K562 (cell line): ENCODE measurements at regions not wholly inside any gene's neighbourhood (a gene's known extent, or its start where the extent isn't known, plus 50 kb on each side); places are given as distances from the start of the nearest gene placed in this dataset.

ENCODE experiments used
- ATAC-seq: fragments of 200-7000 bp; cut with Tn5 transposase; 3 replicates; pipeline ENCODE4 v1.9.1; 2020; ENCODE audit warnings: moderate library complexity
- BruUV-seq: library from RNA; stranded (reverse); fragments of 400-500 nt; replicated peaks from 2 replicates; lab custom pipeline; 2021; lab: Mats Ljungman, UMichigan
- CTCF ChIA-PET: fragments of 300-600 bp; formaldehyde crosslinking; extraction: SDS; loops from one replicate; lab custom pipeline; 2021; ENCODE audit warnings: low intra/inter-chr PET ratio; lab: Yijun Ruan, JAX
- POLR2A ChIA-PET: fragments of 300-600, 350-650 bp; sonication (Branson Sonifier 250); formaldehyde crosslinking; extraction: SDS; loops from one replicate; lab custom pipeline; 2021; ENCODE audit warnings: antibody characterized with exemption, inconsistent platforms; lab: Yijun Ruan, JAX
- DNase-seq, 4 experiments: peaks; one replicate each; pipeline versions ENCODE4 v3.0.0 to v3.0.0-alpha.2; 2011 to 2018; ENCODE audit warnings: low spot score in 3 of 4, mixed read lengths in 3 of 4; ENCODE audit errors: extremely low read depth in 1 of 4
- FAIRE-seq: peaks from 2 replicates; lab custom pipeline; 2011; peaks lifted over from hg19 to GRCh38; lab: Jason Lieb, UNC
- H2AFZ ChIP-seq: 2 replicates; pipeline ENCODE4 v1.6.0; 2011; ENCODE audit warnings: low read depth, low read length, control low read depth, inconsistent platforms
- H3K27ac ChIP-seq: fragments of 200-600 bp; 3 replicates; pipeline ENCODE4 v1.8.0; 2011; ENCODE audit warnings: low read depth, mild to moderate bottlenecking, control low read depth, inconsistent platforms, low read length, moderate library complexity, mixed read lengths; ENCODE audit errors: extremely low read depth
- H3K27me3 ChIP-seq, 2 experiments: fragments of 300-600 bp in 1 of 2; 2 replicates in 1 of 2; 3 replicates in 1 of 2; pipeline versions ENCODE4 v1.6.0 to v1.8.0; 2011; ENCODE audit warnings: inconsistent platforms in 2 of 2, low read length in 2 of 2, mild to moderate bottlenecking in 1 of 2, mixed read lengths in 1 of 2, moderate library complexity in 1 of 2; ENCODE audit not compliant: control insufficient read depth in 2 of 2, insufficient read depth in 2 of 2
- H3K36me3 ChIP-seq: fragments of 300-600 bp; 3 replicates; pipeline ENCODE4 v1.8.0; 2011; ENCODE audit warnings: mild to moderate bottlenecking, low read length, inconsistent platforms; ENCODE audit not compliant: control insufficient read depth, insufficient read depth
- H3K4me1 ChIP-seq, 2 experiments: fragments of 200-600 bp in 1 of 2; replicated peaks in 1 of 2; 2 replicates in 1 of 2; 3 replicates in 1 of 2; pipeline versions ENCODE4 v1.5.1 to v1.8.0; 2011; ENCODE audit warnings: inconsistent platforms in 2 of 2, low read length in 2 of 2, mild to moderate bottlenecking in 1 of 2, mixed read lengths in 1 of 2, moderate library complexity in 1 of 2; ENCODE audit not compliant: control insufficient read depth in 2 of 2, insufficient read depth in 2 of 2
- H3K4me2 ChIP-seq: 2 replicates; pipeline ENCODE4 v1.6.1; 2011; ENCODE audit warnings: low read length, control low read depth, inconsistent platforms, mixed read lengths; ENCODE audit not compliant: insufficient read depth
- H3K4me3 ChIP-seq: fragments of 200-600 bp; sonication (generic), shearing (Covaris generic); 2 replicates; pipeline ENCODE4 v1.5.1; 2016; ENCODE audit warnings: control low read depth, inconsistent platforms
- H3K79me2 ChIP-seq: fragments of 200-600 bp; 3 replicates; pipeline ENCODE4 v1.8.0; 2011; ENCODE audit warnings: low read length, inconsistent platforms; ENCODE audit not compliant: control insufficient read depth, insufficient read depth
- H3K9ac ChIP-seq, 2 experiments: 2 replicates each; pipeline versions ENCODE4 v1.6.0 to v1.6.1; 2011; ENCODE audit warnings: low read depth in 2 of 2, low read length in 2 of 2, control low read depth in 1 of 2, inconsistent platforms in 1 of 2, mild to moderate bottlenecking in 1 of 2, mixed read lengths in 1 of 2; ENCODE audit not compliant: insufficient read depth in 1 of 2
- H3K9me1 ChIP-seq: one replicate; pipeline ENCODE4 v1.6.0; 2011; ENCODE audit warnings: inconsistent platforms, mild to moderate bottlenecking, low read length, moderate library complexity; ENCODE audit not compliant: control insufficient read depth, insufficient read depth
- H3K9me3 ChIP-seq: replicated peaks from 2 replicates; pipeline ENCODE4 v1.5.1; 2011; ENCODE audit warnings: low read depth, low read length, inconsistent platforms; ENCODE audit not compliant: control insufficient read depth, insufficient read depth
- H4K20me1 ChIP-seq: replicated peaks from 2 replicates; pipeline ENCODE4 v1.6.1; 2011; ENCODE audit warnings: low read length, inconsistent platforms, mixed read lengths; ENCODE audit not compliant: control insufficient read depth, insufficient read depth
- ATF2 ChIP-seq: sonication (generic); formaldehyde crosslinking; IDR thresholded peaks from 2 replicates; pipeline ENCODE4 v1.8.1; 2022; ENCODE audit warnings: missing genetic modification reagents
- ATF6 ChIP-seq: sonication (generic); formaldehyde crosslinking; IDR thresholded peaks from 2 replicates; pipeline ENCODE4 v1.4.0; 2020; ENCODE audit warnings: mild to moderate bottlenecking, missing genetic modification reagents
- ETV6 ChIP-seq, 3 experiments: fragments of 150-350 bp in 1 of 3; sonication (generic) in 1 of 3; formaldehyde crosslinking in 1 of 3; IDR thresholded peaks; 2 replicates each; pipeline versions ENCODE4 v1.6.1 to v1.8.0; 2014 to 2022; ENCODE audit warnings: borderline replicate concordance in 2 of 3, low read depth in 2 of 3, antibody characterized with exemption in 1 of 3, low read length in 1 of 3, mild to moderate bottlenecking in 1 of 3, missing genetic modification reagents in 1 of 3
- JUNB ChIP-seq: fragments of 450-650 bp; formaldehyde crosslinking; conservative IDR thresholded peaks from 2 replicates; pipeline ENCODE4 v1.4.0; 2020; ENCODE audit warnings: mild to moderate bottlenecking
- NCOA2 ChIP-seq, 2 experiments: fragments of 450-650 bp; IDR thresholded peaks; 2 replicates each; pipeline ENCODE4 v1.6.1; 2018; ENCODE audit warnings: mild to moderate bottlenecking in 2 of 2, moderate library complexity in 1 of 2; ENCODE audit not compliant: partially characterized antibody in 2 of 2
- NCOR1 ChIP-seq: fragments of 450-650 bp; IDR thresholded peaks from 2 replicates; pipeline ENCODE4 v1.6.1; 2016; ENCODE audit warnings: mild to moderate bottlenecking, moderate library complexity
- NR0B1 ChIP-seq: fragments of 450-650 bp; IDR thresholded peaks from one replicate; pipeline ENCODE4 v1.6.1; 2018; ENCODE audit warnings: mild to moderate bottlenecking, moderate library complexity; ENCODE audit not compliant: partially characterized antibody
- POLR3A ChIP-seq: IDR thresholded peaks from 2 replicates; pipeline ENCODE4 v1.6.1; 2011; ENCODE audit warnings: borderline replicate concordance, mild to moderate bottlenecking, moderate library complexity; ENCODE audit not compliant: insufficient read length, insufficient read depth; ENCODE audit errors: extremely low read depth
- POLR3G ChIP-seq: IDR thresholded peaks from 2 replicates; pipeline ENCODE4 v1.6.1; 2011; ENCODE audit not compliant: insufficient read length, insufficient replicate concordance; ENCODE audit errors: extremely low read depth
- SNRNP70 ChIP-seq: fragments of 200-400 bp; formaldehyde crosslinking; optimal IDR thresholded peaks from 2 replicates; pipeline ENCODE3; 2017; ENCODE audit warnings: low read depth, low read length
- UBTF ChIP-seq, 2 experiments: IDR thresholded peaks; 2 replicates each; pipeline ENCODE4 v1.6.1; 2012; ENCODE audit warnings: improper control_type of control experiment in 2 of 2, low read depth in 2 of 2, low read length in 2 of 2, borderline replicate concordance in 1 of 2
- ZNF717 ChIP-seq: fragments of 250-450 bp; sonication (Bioruptor Pico); IDR thresholded peaks from 2 replicates; pipeline ENCODE4 v1.5.0; 2021
- WGBS: fragments of 100-300 bp; shearing (Covaris generic); methylation state at CpG from one replicate; pipeline ENCODE4 v1.1.6; 2016; ENCODE audit warnings: low coverage, mixed read lengths; ENCODE audit not compliant: insufficient coverage; ENCODE audit errors: missing lambda C conversion rate; 5-methylcytosine and 5-hydroxymethylcytosine counted together
- in situ Hi-C: fragments of 300-500 bp; cut with MboI; formaldehyde crosslinking; loops from 4 replicates; pipeline ENCODE4 v1.15.0; 2018; ENCODE audit warnings: inconsistent platforms, mixed read lengths
- intact Hi-C: fragments of 100-400 bp; cut with micrococcal nuclease; formaldehyde crosslinking; loops from 2 replicates; pipeline ENCODE4 v1.14.2; 2022

- TF ChIP-seq ATF6 (CRISPR knock-in tag) (no peak), ZNF717 (CRISPR knock-in tag) (no peak)
Observed at GRCh38 chr13:34039678-34040077, 221.7 kb downstream of the RFC3 start (continued).

DNA sequence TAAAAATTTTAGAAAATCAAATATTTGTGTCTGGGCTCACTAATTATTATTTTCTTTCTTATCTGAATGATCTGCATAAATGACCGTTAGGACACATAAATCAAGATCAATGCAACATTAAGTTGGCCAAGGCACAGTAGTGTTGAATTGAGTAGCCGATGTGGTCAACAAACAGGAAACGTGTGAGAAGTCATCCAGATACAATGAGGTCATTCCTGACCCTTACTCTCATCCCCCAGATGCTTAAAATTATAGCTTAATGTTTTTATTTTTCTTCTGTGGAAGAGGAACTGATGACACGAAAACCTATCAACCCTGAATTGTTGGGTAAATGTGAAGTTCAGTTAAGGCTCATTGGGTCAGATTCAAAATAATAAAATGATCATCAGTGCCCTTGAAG lies 222.9 kb downstream of the RFC3 start:
- in situ Hi-C loops = no loop called here
- no peaks in the 10 kb centered on the region for H4K20me1 ChIP-seq
- H3K9me3 ChIP-seq = no peaks in the 10 kb centered on the region
- no peaks in the 10 kb centered on the region for H3K27me3 ChIP-seq
- BruUV-seq = no TSS peak
- H3K9me1 ChIP-seq = no peaks in the 10 kb centered on the region
- ChIA-PET POLR2A (no interaction called here), CTCF (no interaction called here)
- DNase-seq = no peak
- no peak overlapping the region for H3K4me2 ChIP-seq
- no peak overlapping the region for H3K4me3 ChIP-seq
- no peak overlapping the region for H3K27ac ChIP-seq
- H3K79me2 ChIP-seq = no peaks in the 10 kb centered on the region
- intact Hi-C loops = no loop called here
- H2AFZ ChIP-seq = no peak overlapping the region
- H3K36me3 ChIP-seq = no peaks in the 10 kb centered on the region
- 0% methylated on average over 3 of the region's 4 CpGs for WGBS
- H3K9ac ChIP-seq = no peak overlapping the region
- no peak for ATAC-seq
- no peak for FAIRE-seq
- H3K4me1 ChIP-seq = no peaks in the 10 kb centered on the region
- TF ChIP-seq POLR3A = no peak
- no peak for TF ChIP-seq ATF2 (CRISPR knock-in tag)
- TF ChIP-seq NR0B1 = no peak
- no peak for TF ChIP-seq SNRNP70
- no peak for TF ChIP-seq JUNB
- no peak for TF ChIP-seq NCOA2 (IDR thresholded peaks at IDR 0.05; ENCODE audit: partially characterized antibody in 2 of 2)
- TF ChIP-seq POLR3G = no peak
- no peak for TF ChIP-seq NCOR1
- no peak for TF ChIP-seq ETV6 (IDR thresholded peaks at IDR 0.05; ENCODE audit: borderline replicate concordance in 1 of 2, low read depth in 2 of 2, low read length in 1 of 2)
- no peak for TF ChIP-seq ETV6 (CRISPR knock-in tag; IDR thresholded peaks at IDR 0.05; ENCODE audit: borderline replicate concordance)
- no peak for TF ChIP-seq UBTF (IDR thresholded peaks at IDR 0.05; ENCODE audit: borderline replicate concordance in 1 of 2, low read depth in 2 of 2, low read length in 2 of 2)
